Hippocampal formation (tissue), 2 donors: ENCODE measurements at regions not wholly inside any gene's neighbourhood (a gene's known extent, or its start where the extent isn't known, plus 50 kb on each side); places are given as distances from the start of the nearest gene placed in this dataset.
"Not testable (repeated sequence)": the region's sequence is repeated elsewhere in the genome, so short reads cannot be mapped to it uniquely, and the experiment has no call there.

ENCODE experiments used
- DNase-seq, 2 donors: peaks; one replicate each; lab custom pipeline; 2025; lab: John Stamatoyannopoulos, UW

DNA sequence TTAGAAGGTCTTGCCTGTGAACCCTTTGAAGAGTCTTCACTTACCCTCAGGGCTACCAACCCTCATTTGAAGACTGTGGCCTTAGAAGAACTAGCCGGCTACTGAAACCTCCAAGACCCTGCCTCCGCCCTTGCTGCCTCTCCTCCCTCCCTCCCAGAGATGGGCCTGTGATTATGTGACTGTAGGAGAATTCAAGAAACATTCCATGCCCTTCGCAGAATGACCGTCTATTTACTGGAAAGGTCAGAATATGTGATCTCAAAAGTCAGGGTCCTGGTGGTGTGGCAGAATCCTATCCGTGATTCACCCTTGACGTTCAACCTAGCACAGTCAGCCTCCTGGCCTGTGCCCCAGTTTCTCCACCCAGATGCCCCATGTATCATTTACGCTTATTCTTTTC, 109.6 kb downstream of the CTNND1 start:
- no peak for DNase-seq

DNA sequence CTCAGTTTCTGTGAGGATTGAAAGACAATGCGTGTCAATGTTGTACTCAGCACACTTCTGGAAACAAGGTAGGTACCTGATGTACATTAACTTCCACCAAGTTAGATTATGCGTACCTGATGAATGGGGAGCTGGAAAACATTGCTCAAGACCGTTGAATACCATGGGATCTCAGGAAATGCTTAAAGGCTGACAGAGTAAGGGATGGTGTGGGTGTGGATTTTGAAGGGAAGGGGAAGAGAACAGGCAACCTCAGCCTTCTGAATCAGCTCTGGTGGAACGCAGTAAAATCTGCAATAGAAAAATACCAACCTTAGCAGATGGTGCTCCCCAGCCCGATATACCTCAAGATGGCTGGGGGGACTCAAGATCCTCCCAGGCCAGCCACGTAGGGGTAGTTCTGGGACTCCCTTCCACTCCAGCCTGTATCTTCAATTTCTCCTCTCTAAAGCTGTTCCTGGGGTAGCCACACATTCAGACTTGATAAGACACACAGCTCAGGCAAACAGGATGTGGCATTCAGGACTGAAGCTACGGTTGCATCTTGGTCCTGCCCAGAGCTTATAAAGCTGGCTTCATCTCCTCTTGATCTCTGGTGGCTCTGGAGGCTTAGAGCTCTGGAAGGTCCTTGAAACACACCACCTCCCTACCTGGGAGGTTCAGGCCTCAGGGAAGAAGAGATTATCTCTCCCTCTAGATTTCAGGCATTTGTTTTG, 111.8 kb downstream of the CTNND1 start:
- DNase-seq: no peak

DNA sequence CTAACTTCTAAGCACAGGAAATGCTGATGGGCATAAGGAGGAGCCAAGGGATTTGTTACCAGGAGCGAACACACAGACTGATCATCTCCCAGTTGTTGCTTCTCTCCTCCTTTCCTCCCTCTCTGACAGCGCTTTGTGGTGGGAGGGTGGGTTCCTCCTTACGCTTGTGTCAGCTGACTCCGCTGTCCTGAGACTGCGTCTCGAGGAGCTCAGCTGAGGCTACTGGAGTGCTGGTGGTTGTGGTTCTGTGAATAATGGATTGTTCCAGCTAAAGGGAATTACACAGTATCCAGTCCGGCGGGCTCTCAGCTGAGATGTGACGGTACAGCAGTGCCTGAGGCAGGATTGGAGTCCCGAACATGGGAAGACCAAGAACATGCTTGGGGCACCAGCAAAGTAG, 113.4 kb downstream of the CTNND1 start:
- no peak for DNase-seq

DNA sequence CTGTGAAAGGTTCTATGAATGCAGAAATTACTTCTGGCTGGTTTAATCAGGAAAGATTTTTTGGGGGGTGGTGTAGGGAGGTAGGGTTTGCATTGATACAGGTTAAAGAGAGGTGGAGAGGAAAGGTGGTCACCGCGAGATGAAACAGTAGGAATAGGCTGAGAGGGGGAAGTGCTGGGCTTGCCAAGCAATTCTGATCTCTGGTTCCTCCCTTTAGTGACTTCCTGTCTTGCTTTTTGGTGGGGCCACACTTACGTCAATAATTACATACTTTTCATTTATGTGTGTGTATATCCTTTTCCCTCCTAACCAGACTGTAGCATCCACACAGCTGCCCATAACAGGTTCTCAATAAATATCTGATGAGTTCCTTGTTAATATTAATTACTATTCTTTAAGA, 120.0 kb downstream of the CTNND1 start:
- no peak for DNase-seq

DNA sequence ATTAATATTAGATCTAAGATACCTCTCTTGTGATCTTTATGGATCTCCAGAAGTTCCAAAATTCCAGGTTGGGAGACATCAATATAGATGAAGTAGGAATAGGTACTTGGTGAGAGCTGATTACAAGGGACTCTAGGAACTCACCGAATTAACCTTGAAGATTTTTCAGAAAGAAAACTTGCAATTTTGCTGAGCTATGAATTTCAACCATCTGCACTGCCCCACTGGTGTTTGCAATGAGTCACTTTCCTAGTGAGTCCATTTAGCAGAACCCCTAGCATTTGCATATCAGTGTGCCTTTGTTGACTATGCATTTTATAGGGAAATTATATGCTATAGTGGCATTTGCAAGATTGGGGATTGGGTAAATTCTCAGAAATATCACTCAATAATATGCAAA, 122.0 kb downstream of the CTNND1 start:
- no peak for DNase-seq

DNA sequence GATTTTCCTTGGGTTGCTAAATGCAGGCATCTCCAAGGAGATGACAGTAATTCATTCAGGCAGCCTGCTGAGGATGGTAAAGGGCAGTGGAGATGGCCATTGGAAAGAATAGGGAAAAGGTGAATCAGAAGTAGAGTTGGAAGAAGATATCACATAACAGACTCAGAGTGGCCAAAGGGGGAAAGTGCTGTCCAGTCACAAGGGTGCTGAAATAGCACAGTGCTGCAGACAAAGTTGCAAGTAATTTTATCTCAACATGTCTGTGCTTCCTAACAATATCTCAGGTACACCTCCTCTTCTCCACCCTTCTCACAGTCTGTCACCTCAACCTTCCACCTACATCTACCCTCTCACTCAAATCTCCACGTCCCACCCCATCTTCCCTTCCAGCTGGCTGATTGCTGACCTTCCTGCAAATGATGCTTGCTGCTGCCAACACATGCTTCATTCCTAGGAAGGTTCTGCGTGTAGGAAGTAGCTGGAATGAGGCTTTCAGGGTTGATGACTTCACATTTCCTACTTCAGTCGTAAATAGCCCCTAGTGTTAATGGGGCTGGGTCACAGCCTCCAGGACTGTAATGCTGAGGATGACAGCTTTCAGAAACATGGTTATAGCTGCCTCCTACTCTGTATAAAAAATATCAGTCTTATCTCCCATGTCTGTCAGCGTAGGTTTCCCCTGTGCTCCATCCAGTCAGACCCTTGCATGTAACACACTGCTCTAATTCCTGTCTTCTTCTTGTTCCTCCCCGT, 123.9 kb downstream of the CTNND1 start:
- no peak for DNase-seq

DNA sequence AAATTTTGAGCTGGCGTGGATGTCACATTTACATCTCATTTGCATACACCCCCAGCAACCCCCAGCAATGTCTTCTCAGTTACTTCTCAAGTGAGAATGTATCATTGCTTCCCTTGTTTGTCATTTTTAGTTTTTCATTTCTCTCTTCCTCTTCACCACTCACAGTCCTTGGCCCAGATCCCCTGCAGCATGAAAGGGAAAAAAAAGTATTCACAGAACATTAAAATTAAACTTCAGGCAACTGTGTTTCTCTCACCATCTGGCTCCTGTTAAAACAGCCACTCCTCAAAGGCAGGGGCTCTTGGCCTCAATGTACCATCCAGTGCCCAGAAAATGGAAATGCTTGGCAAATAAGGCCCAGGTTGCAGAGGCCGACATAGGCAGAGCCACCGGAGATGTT, 126.8 kb downstream of the CTNND1 start:
- DNase-seq: peak in 1 of 2 donors; percentile 29

DNA sequence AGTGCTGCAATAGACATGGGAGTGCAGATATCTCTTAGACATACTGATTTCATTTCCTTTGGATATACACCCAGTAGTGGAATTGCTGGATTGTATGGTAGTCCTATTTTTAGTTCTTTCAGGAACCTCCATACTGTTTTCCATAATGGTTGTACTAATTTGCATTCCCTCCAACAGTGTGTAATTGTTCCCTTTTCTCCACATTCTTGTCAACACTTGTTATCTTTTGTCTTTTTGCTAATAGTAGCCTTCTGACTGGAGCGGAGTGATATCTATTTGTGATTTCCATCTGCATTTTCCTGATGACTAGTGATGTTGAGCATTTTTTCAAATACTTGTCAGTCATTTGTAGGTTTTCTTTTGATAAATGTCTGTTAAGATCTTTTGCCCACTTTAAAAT, 128.9 kb downstream of the CTNND1 start:
- no peak for DNase-seq

DNA sequence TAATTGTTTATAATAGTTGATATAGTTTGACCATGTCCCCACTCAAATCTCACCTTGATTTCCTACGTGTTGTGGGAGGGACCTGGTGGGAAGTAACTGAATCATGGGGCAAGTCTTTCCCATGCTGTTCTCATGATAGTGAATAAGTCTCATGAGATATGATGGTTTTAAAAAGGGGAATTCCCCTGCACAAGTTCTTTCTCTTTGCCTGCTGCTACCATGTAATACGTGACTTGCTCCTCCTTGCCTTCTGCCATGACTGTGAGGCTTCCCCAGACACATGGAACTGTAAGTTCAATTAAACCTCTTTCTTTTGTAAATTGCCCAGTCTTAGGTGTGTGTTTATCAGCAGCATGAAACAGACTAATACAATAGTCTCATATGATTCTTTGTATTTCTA, 130.5 kb upstream of the OR9Q1 start:
- not testable (repeated sequence) for DNase-seq

DNA sequence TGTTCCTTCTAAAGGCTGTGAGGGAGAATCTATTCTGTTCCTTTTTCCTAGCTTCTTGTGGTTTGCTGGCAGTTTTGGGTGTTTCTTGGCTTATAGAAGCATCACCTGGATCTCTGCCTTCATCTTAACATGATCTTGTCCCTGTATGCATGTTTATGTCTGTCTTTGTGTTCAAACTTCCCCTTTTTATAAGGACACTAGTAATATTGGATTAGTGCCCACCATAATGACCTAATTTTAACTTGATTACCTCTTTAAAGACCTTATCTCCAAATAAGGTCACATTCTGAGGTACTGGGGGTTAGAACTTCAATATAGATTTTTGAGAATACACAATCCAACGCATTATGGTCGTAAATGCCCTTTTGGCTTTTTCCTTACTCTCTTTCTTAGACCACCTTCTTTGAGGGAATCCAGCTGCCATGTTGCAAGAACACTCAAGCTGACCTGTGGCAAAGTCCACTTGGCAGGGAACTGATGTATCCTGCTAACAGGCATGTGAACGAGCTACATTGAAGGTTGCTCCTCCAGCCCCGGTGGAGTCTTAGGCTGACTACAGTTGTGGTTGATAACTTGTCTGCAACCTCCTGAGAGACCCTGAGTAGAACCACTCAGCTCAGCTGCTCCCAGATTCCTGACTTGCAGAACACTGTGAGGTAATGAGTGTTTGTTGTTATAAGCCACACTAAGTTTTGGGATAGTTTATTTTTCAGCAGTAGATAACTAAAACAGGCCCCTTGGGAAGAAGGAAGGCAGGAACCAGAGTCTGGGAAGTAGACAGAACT, 127.1 kb upstream of the OR9Q1 start:
- DNase-seq: no peak

DNA sequence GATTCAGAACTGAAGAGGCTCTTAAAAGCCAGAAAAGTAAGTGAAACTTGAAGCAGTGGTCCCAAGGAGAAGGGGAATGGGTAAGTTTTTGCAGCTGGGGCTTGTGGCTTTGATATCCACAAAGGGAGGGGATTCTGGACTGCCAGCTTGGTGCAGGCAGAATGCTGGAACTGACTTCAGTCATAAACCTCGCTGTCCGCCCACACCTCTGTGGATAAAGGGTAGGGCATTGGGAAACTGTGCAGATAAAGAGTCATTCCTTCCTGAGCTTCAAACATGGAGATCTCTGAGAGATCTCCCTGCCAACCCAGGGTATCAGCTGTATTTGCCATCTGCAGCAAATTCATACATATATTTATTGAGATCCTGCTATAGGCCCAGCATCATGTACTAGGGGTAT, 124.3 kb upstream of the OR9Q1 start:
- no peak for DNase-seq

DNA sequence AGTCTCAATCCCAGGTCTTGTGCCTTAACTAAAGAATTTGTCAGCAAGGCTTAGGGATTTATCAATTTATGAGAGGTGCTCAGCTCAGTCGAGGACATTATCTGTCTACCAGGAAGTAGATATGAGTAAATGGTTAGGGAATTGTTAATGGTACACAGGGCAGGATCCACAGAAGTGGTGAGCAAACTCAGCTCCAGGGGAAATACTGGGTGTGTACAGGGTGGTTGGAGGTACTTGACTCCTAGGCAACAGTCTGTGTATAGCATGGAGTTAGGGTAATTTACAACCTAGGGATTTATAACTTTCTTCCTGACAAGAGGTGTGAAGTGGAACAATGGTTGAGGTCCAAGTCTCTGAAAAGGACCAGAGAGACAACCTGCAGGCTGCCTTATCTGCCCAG, 123.4 kb upstream of the OR9Q1 start:
- DNase-seq: no peak

DNA sequence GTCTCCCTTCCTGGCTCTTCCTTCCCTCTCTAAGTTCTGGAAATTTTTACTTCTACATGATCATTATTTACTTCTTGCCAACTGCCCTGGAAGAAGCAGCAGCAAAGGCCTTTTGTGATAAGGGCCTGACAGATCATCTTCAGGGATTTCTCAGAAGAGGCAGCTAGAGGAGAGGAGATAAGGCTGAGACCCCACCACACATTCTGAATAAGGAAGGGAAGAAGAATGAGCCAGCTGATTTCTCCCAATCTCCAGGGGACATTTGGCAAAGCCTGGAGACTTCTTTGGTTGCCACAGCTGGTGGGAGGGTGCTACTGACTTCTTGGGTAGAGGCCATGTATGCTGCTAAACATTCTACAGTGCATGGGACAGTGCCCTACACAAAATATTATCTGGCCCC, 122.4 kb upstream of the OR9Q1 start:
- DNase-seq: no peak

DNA sequence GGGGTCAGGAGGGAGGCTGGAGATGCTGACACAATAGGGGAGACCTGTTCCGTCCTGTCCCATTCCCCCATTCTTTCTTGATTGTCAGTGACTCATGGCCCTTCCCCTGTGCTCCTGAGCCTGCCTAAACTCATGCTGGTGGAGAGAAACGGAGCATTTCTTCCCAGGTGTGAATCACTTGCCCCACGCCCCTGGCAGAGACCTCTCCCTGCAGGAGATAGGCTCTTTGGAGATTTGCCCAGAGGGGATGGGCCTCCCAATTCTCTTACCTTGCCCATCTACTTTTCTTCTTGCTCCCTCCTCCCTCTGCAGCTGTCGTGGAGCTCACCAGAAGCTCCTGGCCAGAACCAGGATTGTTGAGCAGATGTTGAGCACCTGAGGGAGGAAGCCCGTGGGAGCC, 121.9 kb upstream of the OR9Q1 start:
- no peak for DNase-seq

DNA sequence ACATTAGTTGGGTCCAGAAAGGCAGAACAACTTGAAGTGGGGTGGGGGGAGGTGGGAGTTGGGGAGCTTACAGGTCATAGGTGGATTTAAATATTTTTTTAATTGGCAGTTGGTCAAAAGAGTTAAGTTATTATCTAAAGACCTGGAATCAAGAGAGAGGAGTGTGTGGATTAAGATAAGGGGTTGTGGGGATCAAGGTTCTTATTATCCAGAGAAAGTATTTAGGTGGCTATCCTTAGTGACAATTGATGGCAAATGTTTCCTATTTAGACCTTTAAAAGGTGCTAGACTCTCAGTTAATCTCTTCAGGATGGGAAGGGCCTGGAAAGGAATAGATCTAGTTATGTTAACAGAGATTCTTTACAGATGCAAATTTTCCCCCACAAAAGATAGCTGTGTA, 120.7 kb upstream of the OR9Q1 start:
- DNase-seq: no peak

DNA sequence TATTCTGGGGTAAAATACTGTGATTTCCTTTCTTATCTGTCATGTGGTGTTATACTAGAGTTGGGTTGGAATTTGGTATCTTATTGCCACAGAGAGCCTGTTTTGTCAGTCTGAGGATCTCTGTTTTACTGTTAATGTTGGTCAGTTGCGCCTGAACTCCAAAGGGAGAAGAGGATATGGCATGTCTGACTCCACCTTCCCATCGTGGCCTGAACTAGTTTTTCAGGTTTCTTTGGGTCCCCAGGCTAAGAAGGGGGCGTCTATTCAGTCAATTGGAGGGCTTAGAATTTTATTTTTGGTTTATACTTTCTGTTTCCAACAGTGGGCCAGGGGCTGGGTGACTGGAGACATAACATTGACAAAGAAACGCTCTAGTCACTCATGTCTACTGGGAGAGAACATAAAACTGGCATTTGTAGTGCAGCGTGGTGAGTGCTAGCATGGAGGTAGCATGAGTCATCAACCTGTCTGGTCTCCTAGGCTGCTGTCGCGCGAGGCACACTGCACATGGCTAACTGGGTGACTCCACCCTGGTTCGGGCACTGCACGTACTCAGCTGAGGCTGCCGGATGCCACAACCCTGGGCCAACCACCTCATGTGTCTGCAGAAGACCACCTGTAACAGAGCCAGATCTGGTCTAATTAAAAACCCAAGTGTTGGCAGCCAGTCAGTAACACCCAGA, 120.1 kb upstream of the OR9Q1 start:
- peak in 1 of 2 donors; percentile 7 for DNase-seq

DNA sequence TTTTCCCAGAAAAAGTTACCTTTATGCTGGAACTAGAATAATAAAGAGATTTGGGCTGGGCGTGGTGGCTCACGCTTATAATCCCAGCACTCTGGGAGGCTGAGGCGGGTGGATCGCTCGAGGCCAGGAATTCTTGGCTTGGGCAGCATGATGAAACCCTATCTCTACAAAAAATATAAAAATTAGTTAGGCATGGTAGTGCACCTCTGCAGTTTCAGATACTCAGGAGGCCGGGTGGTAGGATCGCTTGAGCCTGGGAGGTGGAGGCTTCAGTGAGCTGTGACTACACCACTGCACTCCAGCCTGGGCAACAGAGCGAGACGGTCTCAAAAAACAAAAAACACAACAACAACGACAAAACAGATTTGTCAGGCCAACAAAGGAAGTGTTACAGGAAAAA, 119.3 kb upstream of the OR9Q1 start:
- DNase-seq: no peak

DNA sequence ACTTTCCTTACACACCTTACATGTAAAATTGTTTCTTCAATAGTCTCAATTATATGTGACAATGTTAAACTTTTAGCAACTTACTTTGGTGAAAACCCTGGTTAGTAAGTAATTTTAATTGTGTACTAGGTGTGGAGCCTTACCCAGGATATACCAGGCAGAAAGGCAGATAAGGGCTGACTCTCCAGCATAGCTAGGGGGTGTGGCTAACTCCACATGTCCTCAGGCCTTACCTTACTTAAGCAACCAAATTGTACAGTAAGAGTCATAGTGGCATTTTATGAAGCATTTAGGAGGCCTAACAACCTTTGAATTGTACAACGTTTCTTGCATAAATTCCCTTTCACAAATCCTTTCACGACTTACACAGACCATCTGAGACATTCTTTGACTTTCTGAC, 118.2 kb upstream of the OR9Q1 start:
- DNase-seq: no peak

DNA sequence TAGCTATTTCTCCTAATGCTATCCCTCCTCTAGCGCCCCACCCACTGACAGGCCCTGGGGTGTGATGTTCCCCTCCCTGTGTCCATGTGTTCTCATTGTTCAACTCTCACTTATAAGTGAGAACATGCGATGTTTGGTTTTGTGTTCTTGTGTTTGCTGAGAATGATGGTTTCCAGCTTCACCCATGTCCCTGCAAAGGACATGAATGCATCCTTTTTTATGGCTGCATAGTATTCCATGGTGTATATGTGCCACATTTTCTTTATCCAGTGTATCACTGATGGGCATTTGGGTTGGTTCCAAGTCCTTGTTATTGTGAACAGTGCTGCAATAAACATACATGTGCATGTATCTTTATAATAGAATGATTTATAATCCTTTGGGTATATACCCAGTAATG, 115.3 kb upstream of the OR9Q1 start:
- not testable (repeated sequence) for DNase-seq

DNA sequence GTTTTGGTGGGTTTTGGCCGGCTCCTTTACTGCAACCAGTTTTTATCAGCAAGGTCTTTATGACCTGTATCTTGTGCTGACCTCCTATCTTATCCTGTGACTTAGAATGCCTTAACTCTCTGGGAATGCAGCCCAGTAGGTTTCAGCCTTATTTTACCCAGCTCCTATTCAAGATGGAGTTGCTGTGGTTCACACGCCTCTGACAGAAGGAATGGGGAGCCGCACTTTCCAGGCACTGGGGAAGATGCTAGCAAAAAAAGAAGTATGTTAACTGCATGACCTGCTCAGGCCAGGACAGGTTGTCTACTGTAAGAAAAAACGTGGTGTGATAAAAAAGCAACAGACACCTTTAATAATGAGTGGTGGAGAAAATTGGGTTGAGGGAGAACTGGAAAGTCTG, 112.2 kb upstream of the OR9Q1 start:
- DNase-seq: not testable (repeated sequence)

DNA sequence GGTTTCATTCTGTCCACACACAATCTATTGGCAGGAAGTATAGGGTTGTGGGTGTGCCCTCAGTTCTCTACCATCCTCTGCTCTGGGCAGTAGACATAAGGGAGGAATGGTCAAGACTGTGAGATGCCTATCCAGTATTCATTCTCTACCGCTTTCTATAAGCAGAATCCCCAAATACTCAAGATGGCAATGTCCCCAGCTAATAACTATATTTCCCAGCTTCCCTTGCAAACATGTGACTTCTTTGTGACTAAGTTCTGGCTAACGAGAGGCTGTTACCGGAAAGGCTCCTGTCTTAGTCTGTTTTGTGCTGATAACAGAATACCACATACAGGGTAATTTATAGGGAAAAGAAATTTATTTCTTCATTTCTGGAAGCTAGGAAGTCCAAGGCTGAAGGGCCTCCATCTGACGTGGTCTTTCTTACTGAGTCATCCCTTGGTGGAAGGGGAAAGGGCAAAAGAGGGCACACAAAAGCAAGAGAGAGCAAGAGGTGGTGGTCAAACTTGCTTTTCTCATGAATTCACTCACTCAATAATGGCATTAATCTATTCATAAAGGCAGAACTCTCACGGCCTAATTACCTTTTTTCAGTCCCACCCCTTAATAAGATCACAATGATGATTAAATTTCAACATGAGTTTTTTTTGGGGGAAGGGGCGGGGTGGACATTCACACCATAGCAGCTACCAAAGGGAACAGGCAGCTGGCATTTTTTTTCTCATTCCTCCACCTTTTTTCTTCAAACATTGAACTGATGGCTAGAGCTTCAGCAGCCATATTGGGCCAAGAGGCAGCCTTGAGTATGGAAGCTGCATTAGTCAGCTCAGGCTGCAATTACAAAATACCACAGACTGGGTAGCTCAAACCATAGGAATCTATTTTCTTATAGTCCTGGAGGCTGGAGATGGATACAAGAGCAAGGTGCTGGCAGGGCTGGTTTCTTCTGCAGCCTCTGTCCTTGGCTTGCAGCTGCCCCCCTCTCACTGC, 109.7 kb upstream of the OR9Q1 start:
- no peak for DNase-seq
